ENCODE measurements at regions not wholly inside any gene's neighbourhood (a gene's known extent, or its start where the extent isn't known, plus 50 kb on each side); places are given as distances from the start of the nearest gene placed in this dataset.

DNA sequence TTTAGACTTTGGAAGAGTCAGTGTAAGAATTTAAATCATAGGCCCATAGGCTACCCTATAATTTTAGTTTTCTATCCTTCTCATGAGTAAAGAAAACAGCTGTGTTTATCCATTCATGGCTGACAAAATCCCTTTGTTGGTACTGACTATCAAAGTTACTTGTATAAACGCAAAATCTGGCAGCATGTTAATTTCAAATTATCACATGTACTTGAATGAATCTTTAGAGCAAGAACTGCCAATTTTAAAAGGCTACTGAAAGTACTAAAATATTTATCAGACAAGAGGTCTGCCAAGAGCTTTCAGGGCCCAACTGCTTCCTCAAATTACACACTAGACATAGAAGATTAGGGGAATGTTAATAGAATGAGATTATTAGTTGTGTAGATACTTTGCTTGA lies 66.6 kb downstream of the MYL12B start:
- no peak for TF ChIP-seq CTCF (IDR thresholded peaks at IDR 0.05; ENCODE audit: insufficient read depth, low read depth, low read length, missing control alignments)
- H3K4me3 ChIP-seq (ENCODE audit: low read depth, low read length), result no peak overlapping the region
- no peak for DNase-seq (ENCODE audit: low read depth)

DNA sequence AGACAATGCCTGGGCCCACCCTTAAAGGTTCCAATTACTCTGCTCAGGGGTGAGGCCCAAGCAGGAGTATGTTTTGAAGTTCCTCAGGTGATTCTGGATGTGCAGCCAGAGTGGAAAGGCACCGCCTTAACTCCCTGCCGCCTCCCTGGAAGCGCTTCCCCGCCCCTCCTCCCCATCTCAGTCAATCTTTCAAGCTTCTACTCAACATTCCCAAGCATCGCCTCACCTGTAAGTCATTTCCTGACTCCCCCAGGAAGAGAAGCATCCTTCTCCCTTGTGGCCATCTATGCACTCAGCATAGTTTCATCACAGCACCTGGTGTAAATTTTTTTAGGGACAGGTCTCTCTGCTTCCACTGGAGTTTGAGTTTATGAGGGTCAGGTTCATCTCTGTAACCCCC lies 67.5 kb downstream of the MYL12B start:
- TF ChIP-seq CTCF (IDR thresholded peaks at IDR 0.05; ENCODE audit: insufficient read depth, low read depth, low read length, missing control alignments), result no peak
- H3K4me3 ChIP-seq (ENCODE audit: low read depth, low read length), result no peak overlapping the region
- no peak for DNase-seq (ENCODE audit: low read depth)

DNA sequence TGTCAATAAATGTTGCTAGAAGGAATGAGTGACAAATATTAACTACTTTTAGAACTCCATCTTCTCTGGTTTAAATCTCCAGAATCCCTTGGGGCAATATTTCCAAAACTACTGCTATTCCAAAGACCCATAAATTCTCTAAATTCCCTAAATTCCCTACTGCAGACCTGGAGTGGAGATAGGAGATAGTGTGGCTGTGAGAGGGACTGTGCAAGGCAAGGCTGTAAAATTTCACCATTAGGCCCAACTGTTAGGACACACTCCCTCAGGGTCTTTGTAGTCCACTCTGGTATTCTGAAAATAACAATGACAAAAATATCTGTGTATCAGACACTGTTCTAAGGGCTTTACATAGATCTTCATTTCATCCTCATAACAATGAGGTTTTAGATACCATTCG lies 67.9 kb downstream of the MYL12B start:
- no peak for TF ChIP-seq CTCF (IDR thresholded peaks at IDR 0.05; ENCODE audit: insufficient read depth, low read depth, low read length, missing control alignments)
- H3K4me3 ChIP-seq (ENCODE audit: low read depth, low read length), result no peak overlapping the region
- DNase-seq (ENCODE audit: low read depth), result no peak

- H3K4me3 ChIP-seq (ENCODE audit: low read depth, low read length), result no peak overlapping the region
- DNase-seq (ENCODE audit: low read depth), result no peak
- TF ChIP-seq CTCF (IDR thresholded peaks at IDR 0.05; ENCODE audit: insufficient read depth, low read depth, low read length, missing control alignments), result no peak
Observed at GRCh38 chr18:3330622-3331021, 68.7 kb downstream of the MYL12B start.

- TF ChIP-seq CTCF (IDR thresholded peaks at IDR 0.05; ENCODE audit: insufficient read depth, low read depth, low read length, missing control alignments), result no peak
- no peak overlapping the region for H3K4me3 ChIP-seq (ENCODE audit: low read depth, low read length)
- no peak for DNase-seq (ENCODE audit: low read depth)
Observed at GRCh38 chr18:3332376-3332775, 70.4 kb downstream of the MYL12B start.

DNA sequence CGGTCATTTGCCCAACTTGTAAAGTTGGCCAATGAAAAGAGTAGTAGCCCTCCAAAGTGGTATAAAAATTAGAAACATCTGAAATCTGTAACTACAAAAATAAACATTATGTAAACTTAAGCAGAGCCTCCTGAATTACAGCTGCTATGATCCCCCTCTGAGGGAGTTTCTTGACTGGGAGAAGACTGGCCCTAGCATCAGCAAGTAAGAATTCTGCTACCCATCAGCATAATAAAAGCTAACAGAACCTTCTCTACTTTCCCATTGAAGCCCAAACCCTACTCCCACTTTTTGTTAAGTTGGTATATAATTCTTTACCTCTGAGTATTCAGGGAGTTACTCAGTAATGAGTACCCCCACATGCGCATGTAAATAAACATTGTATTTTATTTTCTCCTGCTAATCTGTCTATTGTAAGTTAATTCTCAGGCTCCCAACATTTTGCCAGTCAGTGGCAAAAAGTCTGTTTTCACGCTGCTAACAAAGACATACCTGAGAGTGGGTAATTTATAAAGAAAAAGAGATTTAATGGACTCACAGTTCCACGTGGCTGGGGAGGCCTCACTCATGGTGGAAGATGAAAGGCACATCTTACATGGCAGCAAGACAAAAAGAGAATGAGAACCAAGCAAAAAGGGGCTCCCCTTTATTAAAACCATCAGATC lies 71.3 kb downstream of the MYL12B start:
- TF ChIP-seq CTCF (IDR thresholded peaks at IDR 0.05; ENCODE audit: insufficient read depth, low read depth, low read length, missing control alignments), result no peak
- H3K4me3 ChIP-seq (ENCODE audit: low read depth, low read length), result no peak overlapping the region

GRCh38 chr18:3333721-3334386 lies 71.9 kb downstream of the MYL12B start:
- no peak overlapping the region for H3K4me3 ChIP-seq (ENCODE audit: low read depth, low read length)
- no peak for TF ChIP-seq CTCF (IDR thresholded peaks at IDR 0.05; ENCODE audit: insufficient read depth, low read depth, low read length, missing control alignments)
- no peak for DNase-seq (ENCODE audit: low read depth)

More for the DNA sequence above, 71.3 kb downstream of the MYL12B start:
- no peak for DNase-seq (ENCODE audit: low read depth)
